Type B pancreatic cell (in vitro differentiated cells): ENCODE measurements at regions not wholly inside any gene's neighbourhood (a gene's known extent, or its start where the extent isn't known, plus 50 kb on each side); places are given as distances from the start of the nearest gene placed in this dataset.

Experiments
- DNase-seq: peaks from one replicate; pipeline ENCODE4 v3.0.0; 2021; ENCODE audit warnings: mixed read lengths; ENCODE audit not compliant: unreplicated experiment; ENCODE audit errors: extremely low spot score
- H3K27ac Mint-ChIP-seq: 2 replicates; pipeline ENCODE4 v1.8.0; 2021; ENCODE audit warnings: mild to moderate bottlenecking, mixed read lengths
- H3K27me3 Mint-ChIP-seq: 2 replicates; pipeline ENCODE4 v1.8.0; 2021; ENCODE audit warnings: mixed read lengths
- H3K36me3 Mint-ChIP-seq: 2 replicates; pipeline ENCODE4 v1.8.0; 2021; ENCODE audit warnings: mixed read lengths
- H3K4me1 Mint-ChIP-seq: one replicate; pipeline ENCODE4 v1.8.0; 2021; ENCODE audit warnings: mixed read lengths; ENCODE audit not compliant: unreplicated experiment
- H3K4me3 Mint-ChIP-seq: 2 replicates; pipeline ENCODE4 v1.8.0; 2021; ENCODE audit warnings: mild to moderate bottlenecking, mixed read lengths
- H3K9me3 Mint-ChIP-seq: 2 replicates; pipeline ENCODE4 v1.8.0; 2021; ENCODE audit warnings: mixed read lengths
- TF ChIP-seq, protein P1 (sequence below): fragments of 200-600 bp; sonication (generic); conservative IDR thresholded peaks from 2 replicates; pipeline ENCODE4 v1.5.0; 2021; ENCODE audit warnings: antibody characterized with exemption, mild to moderate bottlenecking

DNA sequence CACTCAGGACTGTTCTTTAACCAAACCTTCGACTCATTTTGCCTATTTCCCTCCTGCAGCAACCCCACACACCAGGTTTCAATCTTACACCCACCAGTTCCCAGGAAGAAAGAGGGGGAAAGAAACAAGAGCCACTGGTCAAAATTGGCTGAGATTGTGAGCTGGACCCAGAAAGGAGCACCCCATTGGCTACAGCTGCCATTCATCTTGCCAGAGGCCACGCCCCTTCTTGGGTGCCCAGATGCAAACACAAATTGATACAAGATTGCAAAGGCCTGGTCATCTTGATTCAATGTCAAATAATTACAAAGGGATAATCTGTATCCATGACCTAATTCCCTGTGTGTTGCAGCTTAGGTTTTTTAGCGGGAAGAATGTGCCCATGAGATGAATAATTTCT, 258.4 kb downstream of the LIG4 start:
- TF ChIP-seq, protein P1, sequence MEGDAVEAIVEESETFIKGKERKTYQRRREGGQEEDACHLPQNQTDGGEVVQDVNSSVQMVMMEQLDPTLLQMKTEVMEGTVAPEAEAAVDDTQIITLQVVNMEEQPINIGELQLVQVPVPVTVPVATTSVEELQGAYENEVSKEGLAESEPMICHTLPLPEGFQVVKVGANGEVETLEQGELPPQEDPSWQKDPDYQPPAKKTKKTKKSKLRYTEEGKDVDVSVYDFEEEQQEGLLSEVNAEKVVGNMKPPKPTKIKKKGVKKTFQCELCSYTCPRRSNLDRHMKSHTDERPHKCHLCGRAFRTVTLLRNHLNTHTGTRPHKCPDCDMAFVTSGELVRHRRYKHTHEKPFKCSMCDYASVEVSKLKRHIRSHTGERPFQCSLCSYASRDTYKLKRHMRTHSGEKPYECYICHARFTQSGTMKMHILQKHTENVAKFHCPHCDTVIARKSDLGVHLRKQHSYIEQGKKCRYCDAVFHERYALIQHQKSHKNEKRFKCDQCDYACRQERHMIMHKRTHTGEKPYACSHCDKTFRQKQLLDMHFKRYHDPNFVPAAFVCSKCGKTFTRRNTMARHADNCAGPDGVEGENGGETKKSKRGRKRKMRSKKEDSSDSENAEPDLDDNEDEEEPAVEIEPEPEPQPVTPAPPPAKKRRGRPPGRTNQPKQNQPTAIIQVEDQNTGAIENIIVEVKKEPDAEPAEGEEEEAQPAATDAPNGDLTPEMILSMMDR = no peak
- Mint-ChIP-seq H3K4me1 (no peaks in the 10 kb centered on the region), H3K27ac (no peak overlapping the region), H3K4me3 (no peak overlapping the region), H3K36me3 (no peaks in the 10 kb centered on the region), H3K9me3 (no peaks in the 10 kb centered on the region), H3K27me3 (no peaks in the 10 kb centered on the region)
- DNase-seq = no peak

DNA sequence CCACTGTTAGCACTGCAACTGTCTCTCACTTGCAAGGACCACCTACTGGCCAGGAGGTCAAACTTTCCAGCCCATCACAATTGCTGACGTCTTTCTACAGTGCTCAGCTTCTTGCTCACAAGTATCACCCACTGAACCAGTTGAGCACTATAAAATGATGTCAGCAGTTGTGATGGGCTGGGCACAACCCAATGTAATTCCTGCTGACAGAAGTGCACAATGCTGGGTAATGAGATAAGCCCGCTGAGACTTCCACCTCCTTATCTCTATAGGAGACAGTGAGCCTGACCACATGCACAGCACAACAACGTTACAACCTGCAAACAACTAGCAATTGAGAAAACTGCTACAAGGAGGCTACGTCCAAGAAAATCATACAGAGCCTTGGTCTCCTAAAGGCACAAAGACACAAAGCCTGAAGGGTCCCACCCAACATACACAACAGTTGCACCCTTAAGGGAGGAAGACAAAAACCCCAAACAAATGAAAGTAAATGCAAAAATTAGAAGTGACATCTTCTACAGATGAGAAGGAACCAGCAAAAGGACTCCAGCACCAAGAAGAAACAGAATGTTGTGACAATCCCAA, 273.2 kb downstream of the LIG4 start:
- Mint-ChIP-seq H3K9me3 (peaks cover 6% of the 10 kb centered on the region), H3K27ac (peak overlapping the region; percentile 85), H3K27me3 (no peaks in the 10 kb centered on the region), H3K4me3 (no peak overlapping the region), H3K36me3 (no peaks in the 10 kb centered on the region), H3K4me1 (no peaks in the 10 kb centered on the region)
- TF ChIP-seq, protein P1 = no peak
- DNase-seq = no peak

DNA sequence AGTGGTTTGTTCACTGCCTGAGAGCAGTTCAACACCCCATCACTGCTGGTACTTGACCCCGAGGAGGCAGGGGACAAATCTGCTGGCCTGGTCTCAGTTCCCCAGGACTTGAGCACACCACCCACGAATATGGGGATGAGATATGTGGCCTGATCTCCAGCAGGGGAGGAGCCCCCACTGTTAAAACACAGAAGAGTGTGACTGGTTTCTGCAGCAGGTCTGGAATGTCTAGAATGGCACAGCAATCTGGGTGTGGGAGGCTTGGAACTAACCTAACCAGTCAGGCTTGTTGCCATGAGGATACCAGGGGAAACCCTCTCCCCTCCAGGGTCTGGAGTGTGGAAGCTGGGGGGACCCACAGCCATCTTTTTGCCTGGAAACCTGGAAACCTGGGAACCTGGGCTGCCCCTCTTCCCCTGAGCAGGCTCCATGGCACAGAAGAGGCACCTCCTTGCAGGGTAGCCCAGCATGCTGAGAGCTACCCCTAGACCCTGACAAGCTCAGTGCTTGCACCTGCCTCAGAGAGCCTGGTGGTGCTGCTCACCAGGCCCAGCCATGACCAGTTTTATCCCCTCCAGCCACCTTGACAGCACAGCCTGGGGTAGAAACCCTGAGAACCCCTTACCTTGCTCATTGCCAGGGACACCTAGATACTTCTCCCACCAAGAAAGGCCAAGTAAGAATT, 273.8 kb downstream of the LIG4 start:
- no peak overlapping the region for H3K4me3 Mint-ChIP-seq
- no peaks in the 10 kb centered on the region for H3K4me1 Mint-ChIP-seq
- H3K27me3 Mint-ChIP-seq = no peaks in the 10 kb centered on the region
- peak overlapping the region; percentile 85 for H3K27ac Mint-ChIP-seq
- DNase-seq = no peak
- TF ChIP-seq, protein P1 = no peak
- peaks cover 6% of the 10 kb centered on the region for H3K9me3 Mint-ChIP-seq
- no peaks in the 10 kb centered on the region for H3K36me3 Mint-ChIP-seq

DNA sequence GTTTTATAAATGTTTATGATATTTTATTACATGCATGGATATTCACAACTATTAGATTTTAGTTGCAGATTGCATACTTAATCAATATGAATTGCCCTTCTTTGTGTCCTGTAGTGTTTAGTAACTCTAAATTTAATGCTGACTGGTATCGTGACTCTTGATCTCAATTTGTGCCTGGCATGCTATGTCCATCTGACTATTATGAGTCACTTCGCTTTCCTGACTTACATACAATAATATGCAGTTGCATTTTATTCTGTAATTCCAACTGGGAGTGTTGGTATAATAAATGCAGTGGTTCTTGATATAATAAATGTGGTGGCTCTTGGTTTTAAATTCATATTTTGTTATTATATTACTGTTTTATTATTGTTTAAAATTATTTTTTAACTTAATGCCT, 277.5 kb downstream of the LIG4 start:
- no peak for DNase-seq
- Mint-ChIP-seq H3K27me3 (no peaks in the 10 kb centered on the region), H3K4me3 (no peak overlapping the region), H3K36me3 (no peaks in the 10 kb centered on the region), H3K4me1 (no peaks in the 10 kb centered on the region), H3K9me3 (peaks cover 6% of the 10 kb centered on the region), H3K27ac (no peak overlapping the region)
- TF ChIP-seq, protein P1 = no peak

DNA sequence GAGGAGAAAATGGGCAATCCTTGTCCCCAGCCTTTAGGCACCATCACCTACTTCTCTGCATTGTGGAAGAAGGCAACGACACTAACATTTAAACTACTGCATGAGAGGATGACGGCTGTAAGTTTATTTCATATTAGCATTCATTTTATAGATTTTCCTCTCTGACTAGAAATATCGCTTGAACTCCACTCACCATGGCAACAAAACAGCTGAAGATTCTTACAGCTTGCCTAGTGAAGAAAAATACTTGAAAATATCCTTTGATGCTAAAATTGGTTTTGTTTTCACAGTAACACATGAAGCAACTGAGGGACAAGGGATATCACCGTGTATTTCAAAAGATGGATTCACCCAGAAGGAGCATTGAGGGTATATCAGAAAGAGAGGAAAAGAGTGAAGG, 284.3 kb downstream of the LIG4 start:
- DNase-seq = no peak
- Mint-ChIP-seq H3K27ac (no peak overlapping the region), H3K4me1 (no peaks in the 10 kb centered on the region), H3K4me3 (no peak overlapping the region), H3K9me3 (no peaks in the 10 kb centered on the region), H3K36me3 (no peaks in the 10 kb centered on the region), H3K27me3 (peaks cover 4% of the 10 kb centered on the region)
- TF ChIP-seq, protein P1 = no peak
